H7 (cell line): ENCODE measurements at regions not wholly inside any gene's neighbourhood (a gene's known extent, or its start where the extent isn't known, plus 50 kb on each side); places are given as distances from the start of the nearest gene placed in this dataset.
A peak's percentile ranks its signal among the peaks of the same experiment; 100 is the strongest.

Experiments used
- DNase-seq: peaks from one replicate; pipeline ENCODE4 v3.0.0; 2012
- H3K27me3 ChIP-seq: 2 replicates; pipeline ENCODE4 v1.6.0; 2011; ENCODE audit warnings: mild to moderate bottlenecking, low read length; ENCODE audit not compliant: control insufficient read depth, insufficient read depth
- H3K36me3 ChIP-seq: replicated peaks from 2 replicates; pipeline ENCODE4 v1.5.1; 2011; ENCODE audit warnings: low read length; ENCODE audit not compliant: control insufficient read depth, insufficient read depth
- H3K4me3 ChIP-seq: 2 replicates; pipeline ENCODE4 v1.5.1; 2011; ENCODE audit warnings: low read depth, mild to moderate bottlenecking, control low read depth, low read length, moderate library complexity; ENCODE audit not compliant: insufficient read depth

DNA sequence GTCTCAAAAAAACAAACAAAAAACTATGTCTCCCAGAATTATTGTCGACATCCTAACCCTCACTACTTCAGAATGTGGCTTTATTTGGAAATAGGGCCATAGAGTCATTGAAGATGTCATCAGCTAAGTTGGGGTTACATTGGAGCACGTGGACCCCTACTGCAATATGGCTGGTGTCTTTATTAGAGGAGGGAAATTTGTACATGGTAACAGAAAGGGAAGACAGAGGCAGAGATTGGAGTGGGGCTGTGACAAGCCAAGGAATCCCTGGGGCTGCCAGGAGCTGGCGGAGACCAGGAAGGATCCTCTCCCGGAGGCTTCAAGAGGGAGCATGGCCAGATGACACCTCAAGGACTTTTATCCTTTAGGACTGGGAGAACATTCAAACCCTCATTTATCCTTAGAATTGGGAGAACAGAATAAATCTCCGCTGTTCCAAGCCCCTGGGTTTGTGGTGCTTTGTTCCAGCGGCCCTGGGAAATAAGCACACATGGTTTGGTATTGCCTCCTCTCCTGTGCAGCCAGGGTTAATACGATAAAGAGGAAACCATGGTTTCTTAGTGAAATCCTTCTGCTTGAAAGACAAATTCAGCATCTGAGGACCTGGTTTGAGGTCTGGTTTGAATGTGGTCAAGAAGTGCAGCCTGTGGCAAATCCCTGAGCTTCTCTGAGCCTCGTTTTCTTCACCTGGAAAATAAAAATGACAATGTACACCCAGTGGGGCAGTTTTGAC is 184.7 kb downstream of the MYCN start:
- Histone ChIP-seq H3K36me3 (no peaks in the 10 kb centered on the region), H3K27me3 (no peaks in the 10 kb centered on the region), H3K4me3 (no peak overlapping the region)
- no peak for DNase-seq

DNA sequence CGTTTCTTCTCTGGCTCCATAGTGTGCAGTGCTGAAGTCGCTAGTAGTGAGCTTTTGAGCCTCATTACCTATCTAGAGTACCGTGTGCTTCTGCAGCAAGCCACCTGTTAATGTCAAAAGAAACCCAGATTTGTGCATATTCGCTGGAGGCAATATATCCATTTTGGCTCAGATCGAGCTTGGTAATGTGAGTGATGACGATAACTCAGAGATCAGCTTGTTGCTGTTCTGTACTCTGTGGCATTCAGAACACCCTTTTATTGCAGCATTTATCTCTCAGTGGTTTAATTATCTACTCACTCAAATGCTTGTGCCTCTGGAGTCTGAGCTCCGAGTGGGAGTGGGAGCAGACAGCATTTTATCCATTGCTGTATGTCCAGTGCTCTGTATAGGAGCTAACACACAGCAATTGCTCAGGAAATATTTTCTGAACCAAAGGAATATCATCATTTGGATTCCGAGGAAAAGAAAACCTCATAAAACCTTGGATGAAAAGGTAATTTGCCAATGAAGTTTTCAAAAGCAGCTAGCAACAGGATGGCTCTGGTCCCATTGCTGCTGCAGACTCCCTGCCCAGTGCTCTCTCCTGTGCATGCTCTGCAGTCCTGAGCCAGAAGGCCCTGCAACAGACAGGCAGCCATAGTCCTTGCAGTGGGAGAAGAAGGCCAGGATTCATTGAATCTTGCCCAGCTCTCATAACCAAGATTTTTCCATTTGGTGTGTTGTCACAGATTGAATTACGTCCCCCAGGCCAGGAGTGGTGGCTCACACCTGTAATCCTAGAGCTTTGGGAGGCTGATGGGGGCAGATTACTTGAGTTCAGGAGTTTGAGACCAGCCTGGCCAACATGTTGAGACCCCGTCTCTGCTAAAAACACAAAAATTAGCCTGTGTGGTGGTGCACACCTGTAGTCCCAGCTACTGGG is 183.8 kb downstream of the MYCN start:
- no peaks in the 10 kb centered on the region for H3K36me3 ChIP-seq
- H3K4me3 ChIP-seq: no peak overlapping the region
- no peaks in the 10 kb centered on the region for H3K27me3 ChIP-seq
- DNase-seq: no peak

DNA sequence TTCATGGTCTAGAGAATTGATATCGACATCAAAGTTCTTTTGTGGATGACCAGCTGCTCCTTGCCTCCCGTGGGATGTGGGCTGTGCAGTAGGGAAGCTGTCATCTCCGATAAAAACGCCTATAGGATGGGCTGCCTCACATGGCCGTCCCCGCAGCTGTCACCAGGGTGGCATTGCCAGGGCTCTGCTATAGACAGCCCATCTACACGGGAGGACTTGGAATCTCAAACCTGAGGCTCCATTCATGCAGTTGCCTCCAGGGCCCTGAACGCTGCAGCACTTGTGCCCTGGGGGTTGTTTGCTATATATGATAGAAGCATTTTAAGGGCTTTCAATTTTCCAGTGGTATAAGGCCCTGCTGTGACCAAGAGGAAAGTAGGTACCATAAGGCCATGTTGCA is 183.1 kb downstream of the MYCN start:
- DNase-seq: no peak
- H3K36me3 ChIP-seq: no peaks in the 10 kb centered on the region

DNA sequence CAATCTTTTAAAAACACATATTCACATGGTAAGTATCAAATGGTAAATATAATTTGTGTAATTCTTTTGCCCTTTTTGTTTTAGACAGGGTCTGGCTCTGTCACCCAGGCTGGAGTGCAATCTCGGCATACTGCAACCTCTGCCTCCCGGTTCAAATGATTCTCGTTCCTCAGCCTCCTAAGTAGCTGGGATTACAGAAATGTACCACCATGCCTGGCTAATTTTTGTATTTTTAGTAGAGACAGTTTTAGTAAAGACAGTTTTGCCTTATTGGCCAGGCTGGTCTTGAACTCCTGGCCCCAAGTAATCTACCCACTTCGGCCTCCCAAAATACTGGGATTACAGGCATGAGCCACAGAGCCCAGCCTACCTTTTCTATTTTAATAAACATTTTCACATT is 182.2 kb downstream of the MYCN start:
- no peaks in the 10 kb centered on the region for H3K36me3 ChIP-seq
- H3K27me3 ChIP-seq: no peaks in the 10 kb centered on the region
- no peak for DNase-seq
- no peak overlapping the region for H3K4me3 ChIP-seq

More for the DNA sequence above, 183.1 kb downstream of the MYCN start:
- H3K4me3 ChIP-seq: no peak overlapping the region
- no peaks in the 10 kb centered on the region for H3K27me3 ChIP-seq

DNA sequence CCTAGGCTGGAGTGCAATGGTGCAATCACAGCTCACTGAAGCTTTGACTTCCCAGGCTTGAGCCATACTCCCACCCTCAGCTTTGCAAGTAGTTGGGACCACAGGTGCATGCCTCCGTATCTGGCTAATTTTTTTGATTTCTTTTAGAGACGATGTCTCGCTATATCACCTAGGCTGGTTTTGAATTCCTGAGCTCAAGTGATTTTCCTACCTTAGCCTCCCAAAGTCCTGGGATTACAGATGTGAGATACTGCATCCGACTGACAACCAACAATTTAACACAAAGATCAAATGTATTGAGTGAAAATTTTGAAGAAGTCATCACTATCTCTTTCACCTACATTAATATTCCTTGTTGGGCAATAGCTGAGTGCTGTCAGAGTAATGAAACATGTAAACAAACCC is 181.6 kb downstream of the MYCN start:
- Histone ChIP-seq H3K36me3 (no peaks in the 10 kb centered on the region), H3K4me3 (no peak overlapping the region), H3K27me3 (no peaks in the 10 kb centered on the region)
- no peak for DNase-seq

DNA sequence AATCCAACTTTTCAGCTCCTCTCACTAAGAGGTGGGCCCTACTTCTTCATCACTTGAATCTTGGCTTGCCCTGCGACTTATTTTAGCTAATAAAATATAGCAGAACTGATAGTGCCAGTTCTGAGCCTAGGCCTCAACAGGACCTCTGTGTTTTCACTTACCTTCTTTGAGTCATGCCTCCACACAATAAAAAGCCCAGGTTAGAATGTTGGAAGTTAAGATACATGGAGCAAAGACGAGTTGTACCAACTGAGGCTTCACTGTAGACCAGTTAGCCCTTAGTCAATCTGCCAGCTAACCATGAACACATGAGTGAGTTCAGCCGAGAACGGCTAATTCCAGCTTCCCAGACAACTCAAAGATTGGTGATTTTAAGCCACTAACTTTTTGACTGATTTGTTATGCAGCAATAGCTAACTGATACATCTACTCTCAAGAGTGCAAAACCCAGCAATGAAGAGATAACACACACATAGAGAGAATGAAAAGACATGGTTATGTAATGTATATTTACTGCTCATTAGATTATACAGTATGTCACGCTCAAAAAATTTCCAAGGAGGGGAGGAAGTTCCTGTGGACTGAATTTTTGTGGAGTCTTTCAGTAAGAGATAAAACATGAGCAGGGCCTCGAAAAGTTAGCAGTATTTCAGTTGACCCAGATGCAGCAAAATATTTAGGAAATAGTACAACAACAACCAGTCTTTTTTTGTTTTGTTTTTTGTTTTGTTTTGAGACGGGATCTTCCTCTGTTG is 181.1 kb downstream of the MYCN start:
- Histone ChIP-seq H3K4me3 (no peak overlapping the region), H3K27me3 (no peaks in the 10 kb centered on the region), H3K36me3 (no peaks in the 10 kb centered on the region)
- DNase-seq: no peak

DNA sequence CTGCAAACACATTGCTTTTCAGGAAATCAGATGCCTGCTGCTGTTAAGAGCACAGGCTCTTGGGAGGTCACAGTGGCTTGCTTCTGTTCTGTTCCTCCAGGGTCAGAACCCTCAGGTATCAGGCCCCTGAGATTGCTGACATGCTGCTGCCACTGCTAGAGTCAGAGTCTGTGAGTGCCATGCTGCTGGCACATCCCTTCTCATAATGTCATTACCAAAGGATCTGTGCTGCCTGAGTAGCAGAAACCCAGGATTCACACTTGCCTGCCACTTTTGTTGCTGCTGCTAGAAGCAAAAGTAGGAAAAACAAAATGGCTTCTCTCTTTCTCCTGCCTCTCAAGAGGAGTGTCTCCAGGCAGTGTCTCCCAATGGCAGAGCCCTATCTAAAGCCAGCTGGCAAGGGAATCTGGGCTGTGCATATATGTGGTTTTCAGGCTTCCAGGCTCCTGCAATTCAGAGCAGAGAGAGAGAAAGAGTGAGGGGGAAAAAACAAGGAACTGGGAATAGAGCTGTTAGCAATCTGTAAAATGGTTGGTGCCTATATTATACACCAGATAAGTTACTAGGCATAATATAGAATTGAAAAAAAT is 180.3 kb downstream of the MYCN start:
- H3K4me3 ChIP-seq: no peak overlapping the region
- no peak for DNase-seq
- no peaks in the 10 kb centered on the region for H3K27me3 ChIP-seq
- no peaks in the 10 kb centered on the region for H3K36me3 ChIP-seq

DNA sequence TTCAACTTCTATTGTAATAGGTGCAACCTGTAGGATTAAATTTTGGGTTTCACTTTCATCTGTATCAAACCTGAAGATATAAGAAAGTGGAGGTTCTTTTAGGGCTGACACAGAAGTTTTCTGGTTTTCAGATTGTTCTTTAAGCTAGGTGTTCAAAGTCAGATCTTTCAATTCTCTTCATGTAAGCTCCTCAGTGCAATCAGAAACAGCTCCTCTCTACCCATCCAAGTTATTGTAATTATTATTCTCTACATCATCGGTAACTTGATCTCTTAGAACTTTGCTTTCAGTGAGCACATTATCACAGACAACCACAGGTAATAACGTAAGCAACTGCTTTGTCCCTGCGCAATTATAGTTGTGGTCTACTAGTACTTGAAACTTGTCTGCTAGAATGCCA is 179.4 kb downstream of the MYCN start:
- no peaks in the 10 kb centered on the region for H3K27me3 ChIP-seq
- H3K36me3 ChIP-seq: no peaks in the 10 kb centered on the region
- DNase-seq: no peak
- H3K4me3 ChIP-seq: no peak overlapping the region

DNA sequence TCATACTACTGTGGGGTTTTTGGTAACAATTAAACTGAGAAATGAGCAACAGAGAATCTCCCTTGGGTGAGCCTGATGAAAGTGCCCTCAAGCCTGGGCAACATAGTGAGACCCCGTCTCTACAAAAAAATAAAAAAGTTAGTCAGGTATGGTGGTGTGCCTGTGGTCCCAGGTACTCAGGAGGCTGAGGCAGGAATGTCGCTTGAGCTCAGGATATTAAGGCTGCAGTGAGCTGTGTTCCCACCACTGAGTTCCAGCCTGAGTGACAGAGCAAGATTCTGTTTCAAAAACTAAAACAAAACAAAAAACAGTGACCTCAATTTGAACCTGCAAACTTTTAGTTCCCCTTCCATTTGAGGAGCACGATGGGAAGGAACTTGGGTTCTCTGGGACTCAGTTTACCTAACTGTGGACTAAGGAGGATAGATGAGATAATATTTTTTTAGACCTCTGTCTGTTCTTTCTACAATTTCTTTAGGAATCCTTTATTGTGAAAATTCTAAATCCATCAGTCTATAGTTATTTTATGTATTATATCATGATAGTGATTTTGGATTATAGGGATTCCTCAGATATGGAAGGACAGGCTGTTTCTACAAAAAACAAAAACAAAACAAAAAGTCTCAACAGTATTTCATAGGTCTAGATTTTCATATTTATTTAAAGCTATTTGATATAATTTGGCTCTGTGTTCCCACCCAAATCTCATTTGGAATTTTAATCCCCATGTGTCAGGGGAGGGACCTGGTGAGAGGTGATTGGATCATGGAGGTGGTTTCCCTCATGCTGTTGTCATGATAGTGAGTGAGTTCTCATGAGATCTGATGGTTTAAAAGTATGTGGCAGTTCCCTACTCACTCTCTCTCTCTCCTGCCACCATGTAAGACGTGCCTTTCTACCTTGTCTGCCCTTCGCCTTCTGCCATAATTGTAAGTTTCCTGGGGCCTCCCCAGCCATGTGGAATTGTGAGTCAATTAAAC is 178.6 kb downstream of the MYCN start:
- H3K36me3 ChIP-seq: no peaks in the 10 kb centered on the region
- DNase-seq: no peak
- H3K27me3 ChIP-seq: no peaks in the 10 kb centered on the region
- no peak overlapping the region for H3K4me3 ChIP-seq

DNA sequence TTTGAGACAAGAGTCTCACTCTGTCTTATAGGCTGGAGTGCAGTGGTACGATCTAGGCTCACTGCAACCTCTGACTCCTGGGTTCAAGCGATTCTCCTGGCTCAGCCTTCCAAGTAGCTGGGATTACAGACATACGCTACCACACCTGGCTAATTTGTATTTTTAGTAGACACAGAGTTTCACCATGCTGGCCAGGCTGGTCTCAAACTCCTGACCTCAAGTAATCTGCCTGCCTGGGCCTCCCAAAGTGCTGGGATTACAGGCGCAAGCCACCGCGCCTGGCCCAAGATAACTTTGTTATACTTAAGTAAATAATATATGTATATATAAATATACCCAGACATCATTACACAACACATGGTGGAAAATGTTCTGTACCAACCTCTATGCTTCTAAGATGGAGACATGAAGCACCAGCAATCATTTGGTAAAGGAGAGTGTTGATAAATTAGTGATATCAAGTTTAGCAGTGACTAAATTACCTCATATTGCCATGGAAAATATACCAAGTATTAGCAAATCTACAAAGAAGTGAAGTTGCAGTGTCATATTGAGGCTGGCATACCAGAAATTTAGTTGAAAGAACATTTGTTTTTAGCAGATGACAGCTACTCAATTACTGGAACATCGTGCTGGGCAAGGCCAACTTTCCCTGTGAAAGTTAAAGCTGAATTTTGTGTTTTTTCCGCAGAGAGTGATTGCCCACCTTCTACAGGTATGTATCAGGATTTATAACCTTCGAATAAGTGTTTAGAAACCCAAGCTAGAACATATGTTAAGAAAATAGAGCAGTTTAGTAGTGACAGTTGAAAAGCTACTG is 177.7 kb downstream of the MYCN start:
- Histone ChIP-seq H3K27me3 (no peaks in the 10 kb centered on the region), H3K36me3 (no peaks in the 10 kb centered on the region), H3K4me3 (no peak overlapping the region)
- no peak for DNase-seq

DNA sequence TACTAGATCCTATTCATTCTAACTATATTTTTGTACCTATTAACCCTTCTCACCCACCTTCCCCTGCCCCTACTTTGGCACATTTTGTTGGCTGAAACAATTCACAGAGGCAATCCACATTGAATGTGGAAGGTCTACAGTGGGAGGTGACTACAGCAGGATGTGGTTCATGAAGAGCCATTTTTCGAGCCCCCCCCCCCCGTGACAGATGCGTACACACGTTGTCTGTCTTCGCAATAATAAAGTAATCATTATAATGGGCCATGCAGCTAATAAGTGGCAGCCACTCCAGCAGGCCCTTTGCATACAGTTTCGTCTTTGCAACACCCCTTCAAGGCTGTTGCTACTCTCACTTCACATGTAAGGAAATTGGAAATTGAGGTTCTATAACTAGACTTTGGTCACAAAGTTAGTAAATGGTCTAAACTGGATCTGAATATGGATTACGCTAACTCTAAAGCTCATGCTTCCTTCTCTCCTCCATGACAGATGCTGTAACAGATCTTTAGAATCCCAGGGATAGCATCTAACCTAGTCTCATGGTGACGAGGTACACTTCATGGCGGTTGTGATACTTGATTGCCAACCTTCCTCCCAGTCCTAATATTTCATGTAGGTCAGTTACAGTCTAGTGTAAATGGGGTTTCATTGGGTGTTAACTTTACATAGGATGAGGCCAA is 176.8 kb downstream of the MYCN start:
- no peak for DNase-seq
- H3K36me3 ChIP-seq: no peaks in the 10 kb centered on the region
- H3K4me3 ChIP-seq: no peak overlapping the region
- H3K27me3 ChIP-seq: no peaks in the 10 kb centered on the region

DNA sequence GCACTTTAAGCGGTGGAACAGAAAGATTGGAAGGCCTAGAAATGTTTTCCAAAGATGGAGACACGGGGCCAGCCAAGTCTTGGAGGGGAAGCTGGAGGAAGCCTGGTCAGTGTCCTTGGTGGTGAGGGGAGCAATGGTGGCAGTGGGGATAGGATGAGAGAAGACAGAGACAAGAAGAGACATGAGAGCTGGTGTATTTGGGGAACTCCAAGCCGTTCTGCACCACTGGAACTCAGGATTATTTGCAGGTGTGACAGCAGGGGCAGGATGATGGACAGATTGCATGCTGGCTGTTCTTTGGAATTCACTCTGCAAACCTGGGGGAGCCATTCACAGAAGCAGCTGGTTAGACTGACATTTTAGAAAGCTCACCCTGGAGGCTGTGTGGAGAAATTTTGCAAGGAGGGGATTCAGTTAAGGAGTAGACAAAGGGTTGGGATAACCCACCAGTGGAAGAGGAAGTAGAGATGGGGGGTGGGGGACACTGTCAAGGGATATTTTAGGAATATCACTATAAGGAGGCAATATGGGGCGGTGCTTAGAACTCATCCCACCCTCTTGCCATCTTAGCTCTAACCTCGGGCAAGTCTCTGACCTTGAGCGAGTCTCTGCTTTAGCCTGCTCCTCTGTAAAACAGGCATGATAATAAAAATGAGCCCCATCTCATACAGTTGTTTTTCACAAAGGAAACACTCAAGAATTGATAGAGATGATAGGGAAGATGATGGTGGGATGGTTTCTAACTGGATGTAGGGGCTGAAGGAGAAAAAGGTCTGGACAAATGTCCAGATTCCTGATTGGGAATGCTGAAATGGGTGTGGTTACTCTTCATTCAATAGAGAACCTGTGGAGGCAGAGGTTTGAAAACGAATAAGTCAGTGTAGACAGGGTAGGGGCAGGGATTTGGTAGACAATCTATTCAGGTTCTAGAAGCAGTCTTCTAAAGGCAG is 175.8 kb downstream of the MYCN start:
- Histone ChIP-seq H3K27me3 (no peaks in the 10 kb centered on the region), H3K36me3 (no peaks in the 10 kb centered on the region), H3K4me3 (no peak overlapping the region)
- DNase-seq: peak; percentile 65
